PC-9 (cell line): ENCODE measurements at regions not wholly inside any gene's neighbourhood (a gene's known extent, or its start where the extent isn't known, plus 50 kb on each side); places are given as distances from the start of the nearest gene placed in this dataset.

Source experiments
- BruUV-seq: library from RNA; stranded (reverse); fragments of 400-500 nt; replicated peaks from 2 replicates; lab custom pipeline; 2021; lab: Mats Ljungman, UMichigan
- CTCF ChIA-PET: fragments of 300-600 bp; sonication (Branson Sonifier 250); formaldehyde crosslinking; loops from one replicate; lab custom pipeline; 2022; ENCODE audit warnings: antibody characterized with exemption; lab: Charles Lee
- POLR2A ChIA-PET: fragments of 300-600 bp; sonication (Branson Sonifier 250); formaldehyde crosslinking; loops from one replicate; lab custom pipeline; 2022; ENCODE audit warnings: antibody characterized with exemption; ENCODE audit not compliant: unreplicated experiment; lab: Charles Lee
- DNase-seq, 2 experiments: peaks; one replicate each; pipeline versions ENCODE4 v3.0.0 to v3.0.0-alpha.2; 2015 to 2022; ENCODE audit warnings: mixed read lengths in 1 of 2
- H2AFZ ChIP-seq: fragments of 200-600 bp; sonication (generic); 2 replicates; pipeline ENCODE4 v1.8.1; 2017; ENCODE audit warnings: antibody characterized with exemption
- H3F3A ChIP-seq: fragments of 200-600 bp; sonication (generic); 2 replicates; pipeline ENCODE4 v1.8.1; 2017; ENCODE audit warnings: antibody characterized with exemption, mild to moderate bottlenecking, low read depth; ENCODE audit not compliant: insufficient read depth
- H3K27ac ChIP-seq: fragments of 200-600 bp; sonication (generic); 2 replicates; pipeline ENCODE4 v1.6.1; 2016; ENCODE audit warnings: mixed run types
- H3K27me3 ChIP-seq: fragments of 200-600 bp; sonication (generic); 2 replicates; pipeline ENCODE4 v1.6.1; 2016; ENCODE audit warnings: low read depth, mixed run types; ENCODE audit not compliant: insufficient read depth
- H3K36me3 ChIP-seq: fragments of 200-600 bp; sonication (generic); 2 replicates; pipeline ENCODE4 v1.6.1; 2016; ENCODE audit warnings: low read depth, mixed run types
- H3K4me1 ChIP-seq: fragments of 200-600 bp; sonication (generic); replicated peaks from 2 replicates; pipeline ENCODE4 v1.6.1; 2016; ENCODE audit warnings: mixed run types; ENCODE audit not compliant: insufficient read depth
- H3K4me2 ChIP-seq: fragments of 200-600 bp; sonication (generic); 2 replicates; pipeline ENCODE4 v1.6.1; 2017; ENCODE audit warnings: mixed run types
- H3K4me3 ChIP-seq: fragments of 200-600 bp; sonication (generic); 2 replicates; pipeline ENCODE4 v1.6.1; 2016; ENCODE audit warnings: mixed run types
- H3K79me2 ChIP-seq: fragments of 200-600 bp; sonication (generic); 2 replicates; pipeline ENCODE4 v1.6.1; 2017; ENCODE audit warnings: low read depth, mixed run types
- H3K9me2 ChIP-seq: fragments of 200-600 bp; sonication (generic); 2 replicates; pipeline ENCODE4 v1.8.1; 2017; ENCODE audit warnings: mild to moderate bottlenecking; ENCODE audit not compliant: insufficient read depth
- H3K9me3 ChIP-seq: fragments of 200-600 bp; sonication (generic); 2 replicates; pipeline ENCODE4 v1.8.1; 2016; ENCODE audit warnings: low read depth; ENCODE audit not compliant: insufficient read depth
- H4K20me1 ChIP-seq: fragments of 200-600 bp; sonication (generic); 2 replicates; pipeline ENCODE4 v1.8.1; 2017; ENCODE audit not compliant: insufficient read depth
- CTCF ChIP-seq: fragments of 200-600 bp; sonication (generic); conservative IDR thresholded peaks from 2 replicates; pipeline ENCODE4 v1.6.1; 2017; ENCODE audit warnings: mixed run types, antibody characterized with exemption, mild to moderate bottlenecking, moderate library complexity
- EZH2 ChIP-seq: fragments of 200-600 bp; sonication (generic); IDR thresholded peaks from 2 replicates; pipeline ENCODE4 v1.8.0; 2017; ENCODE audit warnings: antibody characterized with exemption, low read depth
- intact Hi-C: fragments of 100-400 bp; cut with micrococcal nuclease; formaldehyde crosslinking; loops from one replicate; pipeline ENCODE4 v1.10.0; 2022; ENCODE audit not compliant: unreplicated experiment

- no TSS peak for BruUV-seq
- H3K36me3 ChIP-seq = no peaks in the 10 kb centered on the region
- no peaks in the 10 kb centered on the region for H3K9me2 ChIP-seq
- no peaks in the 10 kb centered on the region for H3K9me3 ChIP-seq
- no peak overlapping the region for H3K27ac ChIP-seq
- no peaks in the 10 kb centered on the region for H3K4me1 ChIP-seq
- H3K4me2 ChIP-seq = no peak overlapping the region
- H3K79me2 ChIP-seq = no peaks in the 10 kb centered on the region
- CTCF ChIA-PET = no interaction called here
- no peak overlapping the region for H2AFZ ChIP-seq
- no peaks in the 10 kb centered on the region for H3K27me3 ChIP-seq
- H3K4me3 ChIP-seq = no peak overlapping the region
- H3F3A ChIP-seq = no peaks in the 10 kb centered on the region
- no peak for TF ChIP-seq EZH2
- no peak for TF ChIP-seq CTCF
- no peaks in the 10 kb centered on the region for H4K20me1 ChIP-seq
- POLR2A ChIA-PET = no interaction called here
- DNase-seq = no peak
- intact Hi-C loops = no loop called here
Observed at GRCh38 chr4:148770377-148770776, 328.2 kb upstream of the NR3C2 start.

- Histone ChIP-seq H2AFZ (no peak overlapping the region), H3K4me3 (no peak overlapping the region), H3K27me3 (no peaks in the 10 kb centered on the region), H4K20me1 (no peaks in the 10 kb centered on the region), H3K27ac (no peak overlapping the region), H3K9me2 (no peaks in the 10 kb centered on the region), H3K9me3 (no peaks in the 10 kb centered on the region), H3K79me2 (no peaks in the 10 kb centered on the region), H3K4me1 (no peaks in the 10 kb centered on the region), H3K36me3 (no peaks in the 10 kb centered on the region), H3K4me2 (no peak overlapping the region), H3F3A (no peaks in the 10 kb centered on the region)
- TF ChIP-seq CTCF (no peak), EZH2 (no peak)
- intact Hi-C loops = no loop called here
- no TSS peak for BruUV-seq
- ChIA-PET POLR2A (no interaction called here), CTCF (no interaction called here)
- no peak for DNase-seq
Observed at GRCh38 chr4:148764720-148765119, 322.5 kb upstream of the NR3C2 start.

GRCh38 chr4:148757171-148757570, 315.0 kb upstream of the NR3C2 start:
- no peak overlapping the region for H3K4me2 ChIP-seq
- no peak overlapping the region for H3K27ac ChIP-seq
- no peaks in the 10 kb centered on the region for H3K27me3 ChIP-seq
- no peaks in the 10 kb centered on the region for H3K4me1 ChIP-seq
- no peak overlapping the region for H3K4me3 ChIP-seq
- H2AFZ ChIP-seq = no peak overlapping the region
- H4K20me1 ChIP-seq = no peaks in the 10 kb centered on the region
- H3K36me3 ChIP-seq = no peaks in the 10 kb centered on the region
- CTCF ChIA-PET = no interaction called here
- H3K79me2 ChIP-seq = no peaks in the 10 kb centered on the region
- H3K9me2 ChIP-seq = no peaks in the 10 kb centered on the region
- TF ChIP-seq CTCF (no peak), EZH2 (no peak)
- H3K9me3 ChIP-seq = no peaks in the 10 kb centered on the region
- intact Hi-C loops = no loop called here
- H3F3A ChIP-seq = no peaks in the 10 kb centered on the region
- no peak for DNase-seq
- POLR2A ChIA-PET = no interaction called here
- no TSS peak for BruUV-seq
